ENCODE measurements at regions not wholly inside any gene's neighbourhood (a gene's known extent, or its start where the extent isn't known, plus 50 kb on each side); places are given as distances from the start of the nearest gene placed in this dataset.
"Not testable (repeated sequence)": the region's sequence is repeated elsewhere in the genome, so short reads cannot be mapped to it uniquely, and the experiment has no call there.

- no peak for DNase-seq
Measured at GRCh38 chr14:54010981-54011380, 54.4 kb upstream of the BMP4 start.

GRCh38 chr14:54023027-54023426 lies 66.4 kb upstream of the BMP4 start:
- no peak for DNase-seq

GRCh38 chr14:54025661-54026060 lies 69.0 kb upstream of the BMP4 start:
- no peak for DNase-seq

GRCh38 chr14:54026671-54027070 lies 70.0 kb upstream of the BMP4 start:
- DNase-seq = no peak

- not testable (repeated sequence) for DNase-seq
Measured at GRCh38 chr14:54030996-54031395, 74.4 kb upstream of the BMP4 start.

- DNase-seq = not testable (repeated sequence)
Measured at GRCh38 chr14:54033285-54033684, 76.7 kb upstream of the BMP4 start.

- no peak for DNase-seq
Measured at GRCh38 chr14:54038724-54039123, 82.1 kb upstream of the BMP4 start.

GRCh38 chr14:54039311-54039710 lies 82.7 kb upstream of the BMP4 start:
- no peak for DNase-seq

GRCh38 chr14:54040846-54041245 lies 84.2 kb upstream of the BMP4 start:
- no peak for DNase-seq

- no peak for DNase-seq
Measured at GRCh38 chr14:54046250-54046649, 89.6 kb upstream of the BMP4 start.

GRCh38 chr14:54047645-54048308 lies 91.2 kb upstream of the BMP4 start:
- DNase-seq = no peak

GRCh38 chr14:54048311-54048710 lies 91.7 kb upstream of the BMP4 start:
- no peak for DNase-seq

GRCh38 chr14:54048736-54049135 lies 92.1 kb upstream of the BMP4 start:
- DNase-seq = no peak

- DNase-seq = no peak
Measured at GRCh38 chr14:54050759-54051158, 94.1 kb upstream of the BMP4 start.

GRCh38 chr14:54052696-54053385 lies 96.2 kb upstream of the BMP4 start:
- no peak for DNase-seq

- DNase-seq = no peak
Measured at GRCh38 chr14:54053386-54053745, 96.7 kb upstream of the BMP4 start.

- no peak for DNase-seq
Measured at GRCh38 chr14:54058505-54058904, 101.9 kb upstream of the BMP4 start.

- no peak for DNase-seq
Measured at GRCh38 chr14:54083549-54084239, 127.1 kb upstream of the BMP4 start.

- DNase-seq = no peak
Measured at GRCh38 chr14:54085232-54085761, 128.7 kb upstream of the BMP4 start.

GRCh38 chr14:54085841-54086240 lies 129.2 kb upstream of the BMP4 start:
- no peak for DNase-seq

GRCh38 chr14:54086767-54087166 lies 130.1 kb upstream of the BMP4 start:
- no peak for DNase-seq

- no peak for DNase-seq
Measured at GRCh38 chr14:54087376-54087775, 130.8 kb upstream of the BMP4 start.

GRCh38 chr14:54088271-54088670 lies 131.6 kb upstream of the BMP4 start:
- DNase-seq = no peak

GRCh38 chr14:54090274-54090673 lies 133.6 kb upstream of the BMP4 start:
- DNase-seq = no peak
